NCI-H2196 treated with DMSO at 0.1 percent for 48 hours (cell line): ENCODE measurements at regions not wholly inside any gene's neighbourhood (a gene's known extent, or its start where the extent isn't known, plus 50 kb on each side); places are given as distances from the start of the nearest gene placed in this dataset.
"Not testable (repeated sequence)": the region's sequence is repeated elsewhere in the genome, so short reads cannot be mapped to it uniquely, and the experiment has no call there.

Source experiments
- DNase-seq: peaks from one replicate; lab custom pipeline; 2025; ENCODE audit not compliant: unreplicated experiment; lab: John Stamatoyannopoulos, UW

DNA sequence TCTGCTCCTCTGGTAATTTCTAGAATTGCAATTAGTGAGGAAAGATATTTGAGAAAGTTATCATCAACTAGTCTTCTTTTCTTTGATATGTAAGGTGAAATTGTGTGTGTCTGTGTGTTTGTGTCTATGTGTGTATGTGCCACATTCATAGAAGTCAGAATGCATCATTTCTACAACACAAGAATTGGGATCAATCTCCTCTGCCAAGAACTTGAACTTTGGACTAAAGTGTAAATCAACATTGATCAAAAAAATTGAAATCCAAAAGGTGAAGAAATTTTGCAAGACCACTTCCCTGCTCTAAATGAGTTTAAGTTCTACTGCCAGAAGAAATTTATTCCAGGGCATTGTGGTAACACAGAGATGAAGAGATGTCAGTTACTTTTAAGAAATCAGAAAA, 1072.8 kb downstream of the GRM8 start:
- no peak for DNase-seq

DNA sequence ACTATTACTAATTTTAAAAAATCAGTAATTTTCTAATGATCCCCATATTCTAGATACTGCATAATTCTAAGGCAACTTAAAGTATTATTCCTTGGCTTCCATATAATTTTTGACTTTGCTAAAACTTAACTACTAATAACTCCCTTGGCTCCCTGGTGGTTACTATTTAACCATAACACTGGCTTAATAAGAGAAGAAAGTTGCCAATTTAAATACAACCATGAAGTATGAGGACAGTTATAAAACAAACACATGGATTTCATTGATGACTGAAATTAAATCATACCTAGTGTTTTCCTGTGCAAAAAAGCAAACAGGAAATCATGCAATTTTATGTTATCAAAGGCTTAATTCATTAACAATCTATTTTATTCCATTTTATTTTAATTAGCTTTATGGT, 1073.9 kb downstream of the GRM8 start:
- DNase-seq: no peak

GRCh38 chr7:126177782-126178181, 1075.0 kb downstream of the GRM8 start:
- no peak for DNase-seq

- no peak for DNase-seq
Measured at GRCh38 chr7:126166645-126167044, 1086.1 kb downstream of the GRM8 start.

DNA sequence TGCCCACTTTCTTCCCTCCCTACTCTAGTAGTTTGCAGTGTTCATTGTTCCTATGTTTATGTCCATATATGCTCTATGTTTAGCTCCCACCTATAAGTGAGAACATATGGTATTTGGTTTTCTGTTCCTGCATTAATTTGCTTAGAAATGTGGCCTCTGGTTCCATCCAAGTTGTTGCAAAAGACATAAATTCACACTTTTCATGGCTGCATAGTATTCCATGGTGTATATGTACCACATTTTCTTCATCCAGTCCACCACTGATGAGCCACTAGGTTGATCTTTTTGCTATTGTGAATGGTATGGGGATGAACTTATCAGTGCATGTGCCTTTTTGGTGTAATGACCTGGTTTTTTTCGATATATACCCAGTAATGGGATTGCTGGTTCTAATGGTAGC, 1089.1 kb downstream of the GRM8 start:
- DNase-seq: no peak

DNA sequence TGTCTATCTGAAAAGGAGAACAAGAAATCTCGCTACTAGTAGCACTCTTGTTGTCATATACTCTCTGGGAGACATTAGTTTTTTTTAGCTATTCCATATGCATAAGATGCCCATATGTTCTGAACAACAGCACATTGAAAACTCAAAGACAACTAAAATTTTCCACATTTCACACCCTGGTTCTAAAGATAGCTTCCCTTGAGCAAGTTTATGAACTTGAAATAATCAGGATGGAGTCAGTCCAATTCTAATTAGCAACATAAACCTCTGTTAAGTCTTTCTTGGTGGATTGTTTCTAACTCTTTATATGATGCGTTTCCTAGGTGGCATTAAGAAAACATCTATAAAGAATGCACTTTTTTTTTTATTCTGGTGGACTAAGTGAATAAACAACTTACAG, 1095.3 kb downstream of the GRM8 start:
- DNase-seq: no peak

- no peak for DNase-seq
Measured at GRCh38 chr7:126150278-126150958, 1102.3 kb downstream of the GRM8 start.

- DNase-seq: no peak
Measured at GRCh38 chr7:126140858-126141466, 1111.8 kb downstream of the GRM8 start.

- DNase-seq: no peak
Measured at GRCh38 chr7:126119981-126120380, 1132.8 kb downstream of the GRM8 start.

- no peak for DNase-seq
Measured at GRCh38 chr7:126103582-126103981, 1149.2 kb downstream of the GRM8 start.

DNA sequence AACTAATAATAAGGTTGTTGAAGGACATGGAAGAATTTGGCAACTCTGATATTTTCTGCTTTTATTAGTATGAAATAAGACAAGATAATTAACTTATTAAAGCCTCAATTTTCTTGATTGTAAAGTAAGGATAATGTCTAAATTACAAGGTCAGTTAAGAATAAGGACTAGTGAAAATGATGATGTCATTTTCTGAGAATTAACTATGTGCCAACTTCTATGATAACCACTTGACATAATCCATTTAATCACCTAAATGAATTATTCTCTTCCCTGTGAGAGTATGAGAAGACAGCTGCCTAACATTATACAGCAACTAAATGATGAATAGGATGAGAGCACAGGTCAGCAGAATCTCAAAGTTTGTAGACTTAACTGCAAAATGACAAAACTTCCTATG, 1153.4 kb upstream of the POT1 start:
- DNase-seq: no peak

DNA sequence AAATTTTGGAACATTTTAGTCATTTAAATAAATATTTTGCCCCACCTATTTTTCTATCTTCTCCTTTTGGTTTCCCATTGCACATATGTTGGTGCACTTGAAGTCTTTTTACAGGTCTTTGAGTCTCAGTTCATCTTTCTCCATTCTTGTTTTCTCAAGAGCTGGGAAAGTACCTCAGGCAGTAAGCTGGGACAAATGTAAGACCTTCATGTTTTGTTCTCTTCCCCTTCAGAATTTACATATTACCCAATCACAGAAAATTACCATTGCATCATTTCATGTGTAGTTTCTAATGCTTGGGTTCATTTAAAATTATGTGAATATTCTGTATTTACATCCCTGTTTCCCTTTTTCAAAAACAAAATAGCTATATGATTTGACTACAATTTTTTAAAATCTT, 1150.0 kb upstream of the POT1 start:
- no peak for DNase-seq

GRCh38 chr7:126079151-126079550, 1149.5 kb upstream of the POT1 start:
- DNase-seq: no peak

DNA sequence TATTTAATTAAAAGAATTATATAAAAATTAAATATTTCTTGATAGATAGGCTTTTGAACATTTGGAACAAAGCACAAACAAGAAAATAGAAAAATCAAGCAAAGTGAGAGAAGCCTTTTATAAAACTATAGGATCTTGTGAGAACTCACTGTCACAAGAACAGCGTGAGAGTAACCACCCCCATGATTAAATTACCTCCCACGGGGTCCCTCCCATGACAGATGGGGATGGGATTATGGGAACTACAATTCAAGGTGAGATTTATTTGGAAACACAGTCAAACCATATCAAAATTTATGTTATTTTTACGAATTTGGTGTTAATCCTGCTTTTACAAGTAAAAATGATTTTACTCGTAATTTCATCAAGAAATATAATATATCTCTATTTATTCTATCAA, 1136.1 kb upstream of the POT1 start:
- no peak for DNase-seq

- no peak for DNase-seq
Measured at GRCh38 chr7:126057979-126058378, 1128.4 kb upstream of the POT1 start.

- not testable (repeated sequence) for DNase-seq
Measured at GRCh38 chr7:126056613-126057012, 1127.0 kb upstream of the POT1 start.

DNA sequence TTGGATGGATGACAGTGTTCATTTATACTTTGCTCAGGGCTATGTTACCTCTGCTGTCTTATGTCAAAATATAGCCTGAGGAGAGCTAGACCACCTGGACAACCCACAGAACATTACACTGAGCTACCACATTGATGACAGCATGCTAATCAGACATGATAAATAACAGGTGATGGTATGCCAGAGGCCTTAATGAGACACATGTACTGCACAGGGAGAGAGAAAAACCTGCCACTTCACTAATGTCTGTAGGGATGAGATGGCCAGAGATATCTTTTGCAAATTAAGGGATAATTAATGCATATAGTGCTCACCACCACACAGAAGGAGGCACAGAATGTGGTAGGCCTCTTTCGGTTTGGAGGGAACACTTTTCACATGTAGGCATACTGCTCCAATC, 1122.6 kb upstream of the POT1 start:
- DNase-seq: no peak

- no peak for DNase-seq
Measured at GRCh38 chr7:126044662-126045061, 1115.0 kb upstream of the POT1 start.

GRCh38 chr7:126041472-126041871, 1111.8 kb upstream of the POT1 start:
- DNase-seq: no peak

DNA sequence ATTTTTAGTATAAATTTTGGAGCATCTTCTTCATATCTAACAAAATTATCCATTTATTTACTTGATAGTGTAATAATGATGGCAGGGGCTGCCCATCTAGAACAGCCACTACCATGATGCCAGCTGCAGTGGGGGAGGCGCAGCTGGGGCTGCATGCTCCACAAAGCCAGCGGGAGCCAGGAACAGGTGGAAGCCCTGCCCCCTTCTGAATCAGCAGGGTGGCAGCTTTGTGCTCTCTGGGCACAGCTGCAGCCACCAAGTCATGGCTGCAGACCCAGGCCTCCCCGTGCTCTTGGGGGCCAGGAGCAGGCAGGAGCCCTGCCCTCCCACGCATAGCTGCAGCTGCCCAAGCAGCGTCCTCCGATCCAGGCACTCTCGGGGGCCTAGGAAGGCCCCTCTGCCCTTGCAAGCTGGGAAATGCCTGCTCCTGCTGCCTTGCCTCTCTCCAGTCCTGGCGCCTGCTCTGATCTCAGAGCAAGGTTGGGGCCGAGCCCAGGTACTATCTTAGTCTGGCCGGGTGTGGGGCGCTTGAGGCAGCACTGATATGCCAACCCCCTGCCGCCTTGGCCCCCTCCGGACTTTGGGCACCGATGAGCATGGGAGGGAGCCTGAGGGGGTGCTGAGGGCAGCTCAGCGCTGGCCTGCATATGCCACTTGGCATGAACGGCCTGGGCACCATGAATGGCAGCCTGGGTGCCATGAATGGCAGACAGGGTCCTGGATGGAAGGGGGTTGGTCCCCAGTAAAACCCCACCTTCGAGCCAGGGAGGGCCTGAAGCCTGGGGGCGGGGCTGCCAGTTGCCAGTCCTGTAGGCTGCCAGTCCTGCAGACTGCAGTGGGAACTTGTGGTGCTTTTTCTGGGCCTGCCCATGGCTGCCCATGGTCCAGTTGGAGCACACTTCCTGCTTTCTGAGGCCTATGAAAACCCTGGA, 1110.8 kb upstream of the POT1 start:
- DNase-seq: no peak

DNA sequence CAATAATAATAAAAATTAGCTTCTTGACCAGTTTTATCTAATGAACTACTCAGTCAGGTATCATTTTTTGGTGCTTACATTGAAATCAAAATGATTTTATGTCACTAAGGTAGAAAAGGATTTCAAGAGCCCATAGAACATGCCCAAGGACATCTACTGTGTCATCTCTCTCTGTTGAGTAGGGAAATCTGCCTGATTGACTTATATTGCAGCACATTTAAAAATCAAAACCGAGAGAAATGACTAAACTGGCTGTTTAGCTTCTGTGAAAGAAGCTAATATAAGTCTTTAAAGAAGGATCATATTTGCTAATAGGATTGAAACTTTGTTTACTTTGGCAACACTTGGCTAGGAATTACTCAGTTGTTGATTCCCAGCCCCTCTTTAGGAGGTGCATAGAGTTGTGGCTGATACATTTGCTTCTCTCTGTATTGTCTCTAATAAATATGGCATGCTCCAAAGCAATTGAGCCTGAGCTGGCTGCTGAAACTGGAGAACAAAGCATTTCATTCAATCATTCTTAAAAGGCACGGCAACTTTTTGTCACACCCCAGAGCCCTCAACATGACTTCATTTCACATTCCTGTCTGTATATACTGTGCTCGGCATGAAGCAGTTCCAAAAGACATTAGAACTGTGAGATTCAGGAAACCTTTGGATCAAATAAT, 1096.9 kb upstream of the POT1 start:
- no peak for DNase-seq
